SU-DHL-6 (cell line): ENCODE measurements at regions not wholly inside any gene's neighbourhood (a gene's known extent, or its start where the extent isn't known, plus 50 kb on each side); places are given as distances from the start of the nearest gene placed in this dataset.

ENCODE experiments used
- CTCF ChIP-seq: fragments of 200-600 bp; sonication (generic); IDR thresholded peaks from one replicate; pipeline ENCODE4 v1.5.1; 2017; ENCODE audit warnings: antibody characterized with exemption, mild to moderate bottlenecking, low read length, moderate library complexity; ENCODE audit not compliant: insufficient read depth, poor library complexity, severe bottlenecking
- EZH2phosphoT487 ChIP-seq: fragments of 200-600 bp; sonication (generic), shearing (Covaris generic); conservative IDR thresholded peaks from 2 replicates; pipeline ENCODE4 v1.6.1; 2018; ENCODE audit warnings: mild to moderate bottlenecking, antibody characterized with exemption, low read length, moderate library complexity, mixed read lengths

GRCh38 chr3:76043746-76044145 is 258.4 kb upstream of the ZNF717 start:
- no peak for TF ChIP-seq CTCF
- no peak for TF ChIP-seq EZH2phosphoT487
